ENCODE measurements at regions not wholly inside any gene's neighbourhood (a gene's known extent, or its start where the extent isn't known, plus 50 kb on each side); places are given as distances from the start of the nearest gene placed in this dataset.

- TF ChIP-seq CTCF (IDR thresholded peaks at IDR 0.05) (no peak), POLR2A (IDR thresholded peaks at IDR 0.05) (no peak)
These were observed 204.5 kb upstream of the SLITRK1 start for GRCh38 chr13:84086847-84087162.

Data from esophagus squamous epithelium (tissue), 4 donors.